Activated CD4-positive, alpha-beta T cell treated with anti-CD3 and anti-CD28 coated beads, Interleukin-10, Interleukin-2, amounts not matched to agents 100 ng/mL and 50 ng/mL, durations not matched to agents 16 hours and 8 hours (primary cell): ENCODE measurements at regions not wholly inside any gene's neighbourhood (a gene's known extent, or its start where the extent isn't known, plus 50 kb on each side); places are given as distances from the start of the nearest gene placed in this dataset.

ENCODE experiments used
- DNase-seq: peaks from one replicate; pipeline ENCODE4 v3.0.0-alpha.2; 2020

GRCh38 chr16:49121636-49122035 lies 160.0 kb downstream of the CBLN1 start:
- no peak for DNase-seq

DNA sequence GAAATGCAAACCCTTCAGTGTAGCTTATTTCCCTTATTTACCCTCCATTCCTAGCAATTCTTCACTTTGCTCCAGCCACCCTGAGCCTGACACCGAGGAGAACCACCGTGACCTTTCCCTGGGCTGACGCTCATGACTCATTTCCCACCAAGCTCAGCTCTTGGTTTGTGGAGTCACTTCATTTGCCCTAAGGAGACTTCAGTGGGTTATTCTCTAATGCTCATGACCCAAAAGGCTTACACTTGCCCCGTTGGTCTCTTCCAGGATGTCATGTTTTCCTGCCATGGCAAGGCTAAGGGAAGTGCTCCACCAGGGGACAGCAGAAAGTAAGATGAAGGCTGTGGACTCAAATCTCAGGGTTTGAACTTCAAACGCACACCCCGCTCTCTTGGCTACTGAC lies 161.0 kb downstream of the CBLN1 start:
- DNase-seq, result no peak

GRCh38 chr16:49116873-49117272 lies 164.8 kb downstream of the CBLN1 start:
- no peak for DNase-seq

DNA sequence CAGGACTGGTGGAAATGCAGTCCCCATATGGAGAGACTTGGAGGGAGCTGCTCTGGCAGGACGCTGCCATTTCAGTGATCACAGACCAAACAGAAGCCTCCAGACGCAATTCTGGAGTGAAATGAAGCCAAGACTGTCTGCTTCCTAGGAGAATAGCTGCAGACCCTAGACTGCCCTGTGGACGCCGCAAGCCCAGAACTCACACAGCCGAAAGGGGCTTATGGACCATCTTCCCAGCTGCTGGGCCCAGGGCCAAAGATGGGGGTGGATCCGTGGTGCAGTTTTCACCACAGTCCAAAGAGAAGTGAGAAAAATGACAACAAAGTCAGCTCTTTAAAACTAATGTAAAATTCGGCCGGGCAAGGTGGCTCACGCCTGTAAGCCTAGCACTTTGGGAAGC lies 165.7 kb downstream of the CBLN1 start:
- DNase-seq, result no peak

GRCh38 chr16:49112754-49113153 lies 168.9 kb downstream of the CBLN1 start:
- no peak for DNase-seq

GRCh38 chr16:49111351-49111750 lies 170.3 kb downstream of the CBLN1 start:
- no peak for DNase-seq

DNA sequence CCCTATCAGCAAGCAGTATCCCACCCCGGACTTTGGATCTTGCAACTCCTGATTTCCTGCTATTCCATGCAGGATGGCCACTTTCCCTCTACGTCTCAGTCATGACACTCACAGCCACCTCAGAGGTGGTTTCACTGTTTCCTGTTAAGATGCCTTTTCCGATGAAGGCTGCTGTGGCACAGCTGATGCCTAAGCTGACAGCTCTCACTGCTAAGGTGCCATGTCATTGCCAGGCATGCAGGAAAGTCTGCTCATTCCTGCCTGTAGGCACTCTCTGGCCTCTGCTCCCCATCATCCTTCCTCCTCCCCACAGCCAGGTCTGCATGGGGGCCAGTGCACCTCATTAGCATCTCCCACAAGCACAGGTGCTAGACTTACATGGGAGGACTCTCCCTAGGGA lies 173.0 kb downstream of the CBLN1 start:
- no peak for DNase-seq

- no peak for DNase-seq
These were observed 178.3 kb downstream of the CBLN1 start for GRCh38 chr16:49103298-49103697.

GRCh38 chr16:49101997-49102396 lies 179.6 kb downstream of the CBLN1 start:
- DNase-seq, result no peak

DNA sequence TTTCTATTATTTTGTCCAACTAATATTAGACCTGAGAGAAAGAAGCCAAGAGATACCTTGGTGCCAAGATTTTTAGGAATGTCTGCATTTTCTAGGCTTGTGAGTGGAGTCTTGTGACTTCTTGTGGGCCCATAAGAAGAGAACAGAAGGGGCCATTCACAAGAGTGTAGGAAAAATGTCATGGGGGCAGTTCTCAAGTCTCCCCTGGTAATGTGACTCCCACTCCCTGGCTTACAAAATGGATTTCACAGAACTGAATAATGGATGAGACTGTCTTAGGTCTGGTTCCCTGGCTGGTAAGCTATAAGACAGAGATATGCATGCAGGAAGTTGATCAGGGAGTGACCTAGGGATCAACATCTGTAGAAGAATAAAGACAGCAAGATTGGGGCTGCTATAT lies 181.3 kb downstream of the CBLN1 start:
- no peak for DNase-seq

DNA sequence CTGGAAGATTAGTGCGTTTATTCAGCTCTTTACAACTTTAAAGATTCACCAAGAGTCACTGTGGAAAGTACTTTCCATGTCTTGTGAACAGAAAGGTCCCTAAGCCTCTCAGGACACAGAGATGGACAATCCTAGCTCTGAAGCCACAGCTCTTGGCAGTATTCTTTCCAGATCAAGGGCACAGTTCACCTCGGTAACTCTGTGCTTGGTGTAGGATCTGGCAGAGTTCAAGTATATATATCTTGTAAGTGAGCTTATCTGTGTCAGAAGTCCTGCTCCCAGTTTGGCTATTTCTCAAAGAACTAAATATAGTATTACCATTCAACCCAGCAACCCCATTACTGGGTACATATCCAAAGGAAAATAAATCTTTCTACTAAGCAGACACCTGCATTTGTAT lies 183.7 kb downstream of the CBLN1 start:
- no peak for DNase-seq

DNA sequence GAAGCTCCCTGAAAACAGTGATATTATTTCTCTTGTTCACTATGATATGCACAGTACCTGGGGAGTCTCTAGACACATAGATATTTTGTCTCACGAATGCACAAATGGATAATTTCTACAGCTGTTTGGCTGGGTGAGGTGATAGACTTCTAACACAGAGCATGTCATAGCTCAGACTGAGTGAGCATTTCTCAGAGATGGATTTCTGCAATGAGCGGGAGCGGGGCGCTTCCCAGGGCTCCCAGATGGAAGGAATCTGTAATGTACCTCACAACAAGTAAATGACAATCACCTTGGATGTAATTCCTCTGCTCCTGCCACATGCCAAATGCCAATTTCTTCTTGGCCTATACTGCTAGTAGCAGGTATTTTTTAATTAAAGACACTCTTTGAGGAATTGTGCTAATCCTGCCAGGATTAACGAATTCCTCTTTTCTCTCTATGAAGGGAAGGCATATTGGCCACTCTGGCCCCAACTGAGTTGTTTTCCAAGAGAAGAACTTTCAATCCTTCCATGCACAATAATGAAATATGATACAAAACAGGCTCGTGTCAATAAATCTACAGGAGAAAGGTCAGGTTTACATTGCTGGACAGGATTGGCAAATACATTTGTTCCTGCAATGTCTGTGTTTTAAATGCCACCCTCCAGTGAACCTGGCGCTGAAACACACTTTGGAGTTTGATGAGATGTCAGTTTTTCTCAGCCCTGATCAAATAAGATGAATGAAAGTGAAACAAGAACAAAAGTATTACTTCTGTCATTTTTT lies 185.3 kb downstream of the CBLN1 start:
- no peak for DNase-seq

- no peak for DNase-seq
These were observed 186.1 kb downstream of the CBLN1 start for GRCh38 chr16:49095539-49095938.

GRCh38 chr16:49094471-49094870 lies 187.2 kb downstream of the CBLN1 start:
- no peak for DNase-seq

DNA sequence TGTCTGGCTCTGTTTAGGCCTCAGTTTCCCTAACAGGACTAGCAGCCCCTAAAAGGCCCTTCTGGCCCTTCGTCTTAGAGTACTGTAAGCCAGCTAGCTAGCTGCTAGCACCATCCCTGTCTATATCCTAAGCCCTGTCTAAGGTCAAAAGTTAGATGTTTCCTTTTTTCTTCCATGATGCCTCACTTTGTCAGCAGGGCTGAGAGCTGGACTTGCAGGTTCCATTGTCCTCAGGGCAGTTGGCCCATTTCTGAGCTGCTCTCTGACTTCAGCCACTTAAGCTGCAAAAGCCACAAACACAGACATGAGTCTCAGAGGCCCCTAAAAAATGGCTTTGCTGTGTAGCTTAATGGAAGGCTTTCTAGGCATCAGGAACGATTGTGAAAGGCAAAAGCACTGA lies 187.7 kb downstream of the CBLN1 start:
- no peak for DNase-seq

GRCh38 chr16:49092704-49093103 lies 188.9 kb downstream of the CBLN1 start:
- no peak for DNase-seq

DNA sequence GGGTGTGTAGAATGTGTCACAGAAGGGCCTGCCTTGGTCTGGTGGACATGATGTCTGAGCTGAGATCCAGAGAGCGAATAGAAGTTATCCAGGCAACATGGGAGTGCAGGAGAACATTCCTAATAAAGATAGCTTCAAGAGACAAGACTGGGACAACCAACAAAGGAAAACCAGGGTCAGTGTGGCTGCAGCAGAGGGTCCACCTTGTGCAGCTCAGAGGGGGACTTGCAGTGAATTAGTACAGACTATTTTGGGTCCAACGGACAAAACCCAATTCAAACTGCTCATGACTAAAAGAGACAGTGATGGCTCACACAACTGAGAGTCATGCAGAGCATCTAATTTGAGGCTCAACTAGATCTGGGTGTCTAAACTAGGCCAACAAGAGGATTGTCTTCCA lies 192.1 kb downstream of the CBLN1 start:
- no peak for DNase-seq

DNA sequence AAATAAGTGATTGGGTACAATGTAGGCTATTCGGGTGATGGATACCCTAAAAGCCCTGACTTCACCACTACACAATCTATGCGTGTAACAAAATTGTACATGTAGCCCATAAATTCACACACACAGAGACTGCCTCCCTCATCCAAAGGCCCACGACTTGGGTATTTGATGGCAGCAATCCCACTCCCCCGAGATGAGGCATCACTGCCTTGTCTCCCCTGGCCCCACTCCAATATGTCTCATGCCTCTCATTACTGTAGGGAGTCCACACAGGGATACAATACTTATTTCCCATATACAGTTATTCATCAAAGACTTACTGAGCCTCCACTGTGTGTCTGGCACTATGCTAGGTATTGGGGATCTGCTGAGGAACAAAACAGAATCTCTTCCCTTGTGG lies 192.6 kb downstream of the CBLN1 start:
- no peak for DNase-seq

DNA sequence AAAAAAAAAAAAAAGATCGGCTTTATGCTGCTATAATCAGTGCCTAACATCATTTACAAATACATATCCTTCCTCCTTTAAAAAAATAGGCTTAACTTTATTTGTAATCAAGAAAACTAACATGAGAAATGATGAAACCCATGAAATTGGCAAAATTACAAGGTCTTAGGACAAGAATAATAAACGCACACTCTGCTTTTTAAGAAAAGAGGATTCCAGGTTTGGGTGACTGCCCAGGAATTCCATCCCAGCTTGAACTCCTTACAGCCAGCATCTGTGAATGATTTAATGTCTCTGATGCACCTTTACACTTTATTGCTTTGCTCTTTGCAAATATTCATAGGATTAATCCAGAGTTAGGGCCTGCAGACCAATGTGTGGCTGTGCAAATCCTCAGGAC lies 196.0 kb downstream of the CBLN1 start:
- no peak for DNase-seq

DNA sequence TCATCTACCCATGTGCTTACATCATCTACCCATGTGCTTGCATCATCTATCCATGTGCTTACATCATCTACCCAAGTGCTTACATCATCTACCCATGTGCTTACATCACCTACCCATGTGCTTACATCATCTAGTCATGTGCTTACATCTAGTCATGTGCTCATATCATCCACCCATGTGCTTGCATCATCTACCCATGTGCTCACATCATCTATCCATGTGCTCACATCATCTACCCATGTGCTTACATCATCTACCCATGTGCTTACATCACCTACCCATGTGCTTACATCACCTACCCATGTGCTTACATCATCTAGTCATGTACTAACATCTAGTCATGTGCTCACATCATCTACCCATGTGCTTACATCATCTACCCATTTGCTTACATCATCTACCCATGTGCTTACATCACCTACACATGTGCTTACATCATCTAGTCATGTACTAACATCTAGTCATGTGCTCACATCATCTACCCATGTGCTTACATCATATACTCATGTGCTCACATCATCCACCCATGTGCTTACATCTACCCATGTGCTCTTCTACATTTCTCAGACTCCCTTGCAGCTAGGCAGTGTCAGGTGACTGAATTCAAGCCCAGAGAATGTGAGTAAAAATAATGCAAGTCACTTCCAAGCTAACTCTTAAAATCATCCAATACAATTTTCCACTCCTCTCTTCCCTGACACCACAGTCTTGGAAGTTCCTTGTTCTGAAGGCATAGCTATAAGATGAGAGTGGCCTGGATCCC lies 196.8 kb downstream of the CBLN1 start:
- DNase-seq, result no peak

GRCh38 chr16:49081554-49081953 lies 200.1 kb downstream of the CBLN1 start:
- DNase-seq, result no peak

DNA sequence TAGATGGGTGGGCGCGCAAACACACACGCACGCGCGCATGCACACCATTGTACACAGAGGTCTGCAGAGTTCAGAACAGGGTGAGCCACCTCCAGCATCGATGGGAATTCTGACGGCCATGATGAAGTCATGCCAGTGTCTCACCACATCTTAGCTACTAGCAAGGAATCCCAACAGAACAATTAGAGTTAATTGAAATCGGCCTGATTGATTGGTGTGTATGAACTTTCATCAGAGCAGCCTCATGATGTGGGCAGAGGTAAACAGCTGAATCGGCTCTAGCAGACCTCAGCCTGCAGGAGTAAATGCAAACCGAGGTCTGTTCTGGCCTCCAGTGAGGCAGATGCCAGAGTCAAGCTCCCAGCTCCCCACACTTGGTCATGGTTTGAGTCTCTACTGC lies 200.6 kb downstream of the CBLN1 start:
- no peak for DNase-seq

DNA sequence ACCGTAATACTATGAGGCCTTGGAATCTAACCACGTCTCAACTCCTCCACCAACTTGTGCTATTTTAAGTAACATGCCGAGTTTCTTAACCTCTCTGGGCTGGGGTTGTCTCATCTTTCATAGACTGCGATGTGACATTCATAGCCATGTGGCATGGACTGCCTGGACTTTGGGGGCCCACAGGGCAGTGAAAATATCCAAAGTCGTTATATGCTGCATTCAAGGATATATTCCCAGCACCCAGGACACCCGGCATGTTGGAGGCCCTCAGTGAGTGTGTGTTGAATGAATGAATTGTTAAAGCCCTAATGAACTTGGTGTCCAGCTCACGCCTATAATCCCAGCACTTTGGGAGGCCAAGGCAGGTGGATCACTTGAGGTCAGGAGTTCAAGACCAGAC lies 203.1 kb downstream of the CBLN1 start:
- DNase-seq, result no peak

- DNase-seq, result no peak
These were observed 203.5 kb downstream of the CBLN1 start for GRCh38 chr16:49078104-49078503.

GRCh38 chr16:49075709-49076108 lies 205.9 kb downstream of the CBLN1 start:
- no peak for DNase-seq
